SU-DHL-6 (cell line): ENCODE measurements at regions not wholly inside any gene's neighbourhood (a gene's known extent, or its start where the extent isn't known, plus 50 kb on each side); places are given as distances from the start of the nearest gene placed in this dataset.

Experiments
- H2AFZ ChIP-seq: fragments of 200-600 bp; sonication (generic); 2 replicates; pipeline ENCODE4 v1.6.1; 2014; ENCODE audit warnings: low read depth, mild to moderate bottlenecking, moderate library complexity, mixed read lengths, antibody characterized with exemption, low read length; ENCODE audit not compliant: severe bottlenecking
- H3F3A ChIP-seq: fragments of 200-600 bp; shearing (Covaris generic); 2 replicates; pipeline ENCODE4 v1.6.0; 2016; ENCODE audit warnings: antibody characterized with exemption, mild to moderate bottlenecking; ENCODE audit not compliant: insufficient read depth
- H3K27ac ChIP-seq: fragments of 200-600 bp; sonication (generic); 2 replicates; pipeline ENCODE4 v1.5.1; 2016; ENCODE audit warnings: low read depth, mild to moderate bottlenecking, low read length, moderate library complexity, mixed read lengths
- H3K27me3 ChIP-seq: fragments of 200-600 bp; sonication (generic), shearing (Covaris generic); 2 replicates; pipeline ENCODE4 v1.6.0; 2014; ENCODE audit warnings: mild to moderate bottlenecking, low read length
- H3K36me3 ChIP-seq: fragments of 200-600 bp; sonication (generic); 2 replicates; pipeline ENCODE4 v1.6.1; 2014; ENCODE audit warnings: mild to moderate bottlenecking, low read length, mixed read lengths
- H3K4me2 ChIP-seq: fragments of 300-600, 200-600 bp; shearing (Covaris generic), sonication (generic); 2 replicates; pipeline ENCODE4 v1.6.0; 2014; ENCODE audit warnings: low read length, low read depth, mild to moderate bottlenecking; ENCODE audit not compliant: poor library complexity, severe bottlenecking
- H3K4me3 ChIP-seq: fragments of 200-600 bp; sonication (generic); 2 replicates; pipeline ENCODE4 v1.5.1; 2014; ENCODE audit warnings: antibody characterized with exemption, low read length, mild to moderate bottlenecking, mixed read lengths; ENCODE audit not compliant: insufficient read depth, poor library complexity, severe bottlenecking
- H3K79me2 ChIP-seq: fragments of 200-600 bp; sonication (generic); 2 replicates; pipeline ENCODE4 v1.6.1; 2014; ENCODE audit warnings: mild to moderate bottlenecking, low read length, moderate library complexity; ENCODE audit not compliant: insufficient read depth
- H3K9ac ChIP-seq: fragments of 200-600 bp; sonication (generic); 2 replicates; pipeline ENCODE4 v1.7.0; 2014; ENCODE audit warnings: mild to moderate bottlenecking, low read length
- H3K9me2 ChIP-seq: fragments of 200-600 bp; sonication (generic); replicated peaks from 2 replicates; pipeline ENCODE4 v1.6.1; 2014; ENCODE audit warnings: low read length; ENCODE audit not compliant: insufficient read depth
- H3K9me3 ChIP-seq: fragments of 200-600 bp; sonication (generic); 2 replicates; pipeline ENCODE4 v1.6.1; 2014; ENCODE audit warnings: low read length, mixed read lengths; ENCODE audit not compliant: insufficient read depth
- H4K20me1 ChIP-seq: fragments of 200-600 bp; sonication (generic); 2 replicates; pipeline ENCODE4 v1.6.1; 2014; ENCODE audit warnings: low read depth, mild to moderate bottlenecking, antibody characterized with exemption, low read length, moderate library complexity, mixed read lengths
- EZH2phosphoT487 ChIP-seq: fragments of 200-600 bp; sonication (generic), shearing (Covaris generic); conservative IDR thresholded peaks from 2 replicates; pipeline ENCODE4 v1.6.1; 2018; ENCODE audit warnings: mild to moderate bottlenecking, antibody characterized with exemption, low read length, moderate library complexity, mixed read lengths
- TF ChIP-seq, protein P1 (sequence below): fragments of 200-600 bp; sonication (generic); IDR thresholded peaks from one replicate; pipeline ENCODE4 v1.5.1; 2017; ENCODE audit warnings: antibody characterized with exemption, mild to moderate bottlenecking, low read length, moderate library complexity; ENCODE audit not compliant: insufficient read depth, poor library complexity, severe bottlenecking

DNA sequence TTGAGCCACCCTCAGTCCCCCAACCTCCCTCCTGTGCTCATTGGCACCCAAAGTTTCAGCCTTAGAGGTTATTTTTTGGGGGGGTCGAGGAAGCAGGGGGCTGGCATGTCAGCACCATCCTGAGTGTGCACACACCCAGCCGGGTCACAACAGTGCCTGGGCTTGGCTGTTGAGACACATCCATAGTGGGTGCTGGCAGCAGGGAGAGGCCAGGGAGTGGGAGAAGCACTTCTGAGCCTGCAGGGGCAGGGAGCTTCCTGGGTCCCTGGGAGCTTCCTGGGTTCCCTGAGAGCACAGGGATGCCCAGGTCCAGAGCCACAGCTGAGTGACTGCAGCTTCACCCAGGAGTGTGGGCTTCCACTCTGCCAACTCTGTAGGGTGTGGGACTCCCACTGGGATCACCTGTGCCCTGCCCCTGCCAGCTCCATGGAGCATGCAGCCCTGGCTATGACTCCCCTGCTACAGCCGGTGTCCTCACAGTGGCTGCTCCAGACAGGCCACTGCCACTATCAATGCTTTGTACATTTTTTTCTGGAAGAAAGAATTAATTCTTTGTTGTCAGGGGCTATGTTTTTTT is 240.4 kb downstream of the PTGER3 start:
- no peaks in the 10 kb centered on the region for H3K9me2 ChIP-seq
- H3K4me2 ChIP-seq, result no peak overlapping the region
- no peaks in the 10 kb centered on the region for H3K79me2 ChIP-seq
- no peaks in the 10 kb centered on the region for H3F3A ChIP-seq
- H3K9ac ChIP-seq, result no peak overlapping the region
- no peaks in the 10 kb centered on the region for H3K36me3 ChIP-seq
- H3K27me3 ChIP-seq, result no peaks in the 10 kb centered on the region
- no peak overlapping the region for H3K4me3 ChIP-seq
- H4K20me1 ChIP-seq, result no peaks in the 10 kb centered on the region
- H3K9me3 ChIP-seq, result no peaks in the 10 kb centered on the region
- no peak overlapping the region for H2AFZ ChIP-seq
- TF ChIP-seq, protein P1, sequence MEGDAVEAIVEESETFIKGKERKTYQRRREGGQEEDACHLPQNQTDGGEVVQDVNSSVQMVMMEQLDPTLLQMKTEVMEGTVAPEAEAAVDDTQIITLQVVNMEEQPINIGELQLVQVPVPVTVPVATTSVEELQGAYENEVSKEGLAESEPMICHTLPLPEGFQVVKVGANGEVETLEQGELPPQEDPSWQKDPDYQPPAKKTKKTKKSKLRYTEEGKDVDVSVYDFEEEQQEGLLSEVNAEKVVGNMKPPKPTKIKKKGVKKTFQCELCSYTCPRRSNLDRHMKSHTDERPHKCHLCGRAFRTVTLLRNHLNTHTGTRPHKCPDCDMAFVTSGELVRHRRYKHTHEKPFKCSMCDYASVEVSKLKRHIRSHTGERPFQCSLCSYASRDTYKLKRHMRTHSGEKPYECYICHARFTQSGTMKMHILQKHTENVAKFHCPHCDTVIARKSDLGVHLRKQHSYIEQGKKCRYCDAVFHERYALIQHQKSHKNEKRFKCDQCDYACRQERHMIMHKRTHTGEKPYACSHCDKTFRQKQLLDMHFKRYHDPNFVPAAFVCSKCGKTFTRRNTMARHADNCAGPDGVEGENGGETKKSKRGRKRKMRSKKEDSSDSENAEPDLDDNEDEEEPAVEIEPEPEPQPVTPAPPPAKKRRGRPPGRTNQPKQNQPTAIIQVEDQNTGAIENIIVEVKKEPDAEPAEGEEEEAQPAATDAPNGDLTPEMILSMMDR, result no peak
- TF ChIP-seq EZH2phosphoT487, result no peak
- no peak overlapping the region for H3K27ac ChIP-seq

DNA sequence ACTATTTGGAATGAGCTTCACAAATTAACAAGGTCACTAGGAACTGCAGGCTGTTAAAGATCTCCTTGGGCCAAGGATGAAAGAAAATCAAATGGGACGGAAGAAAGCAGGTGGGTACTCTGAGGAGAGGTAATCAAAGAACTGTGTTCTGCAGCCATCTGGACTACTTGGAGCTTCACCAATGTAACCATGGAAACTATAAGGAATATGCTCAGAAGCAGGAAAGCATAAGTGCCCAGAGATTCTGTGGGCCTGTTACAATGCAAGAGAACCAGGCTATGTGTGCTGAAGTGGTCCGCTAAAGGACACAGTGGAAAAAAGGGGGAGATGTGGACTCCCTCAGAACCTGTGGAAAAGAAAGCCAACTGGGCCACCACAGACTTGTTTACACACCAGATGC is 238.5 kb downstream of the PTGER3 start:
- no peaks in the 10 kb centered on the region for H3K9me3 ChIP-seq
- no peak overlapping the region for H3K4me3 ChIP-seq
- no peaks in the 10 kb centered on the region for H3F3A ChIP-seq
- H3K36me3 ChIP-seq, result no peaks in the 10 kb centered on the region
- no peak overlapping the region for H3K9ac ChIP-seq
- H4K20me1 ChIP-seq, result no peaks in the 10 kb centered on the region
- no peaks in the 10 kb centered on the region for H3K27me3 ChIP-seq
- no peak overlapping the region for H2AFZ ChIP-seq
- no peak overlapping the region for H3K27ac ChIP-seq
- no peaks in the 10 kb centered on the region for H3K79me2 ChIP-seq
- H3K4me2 ChIP-seq, result no peak overlapping the region
- no peaks in the 10 kb centered on the region for H3K9me2 ChIP-seq
- no peak for TF ChIP-seq EZH2phosphoT487
- TF ChIP-seq, protein P1, result no peak

DNA sequence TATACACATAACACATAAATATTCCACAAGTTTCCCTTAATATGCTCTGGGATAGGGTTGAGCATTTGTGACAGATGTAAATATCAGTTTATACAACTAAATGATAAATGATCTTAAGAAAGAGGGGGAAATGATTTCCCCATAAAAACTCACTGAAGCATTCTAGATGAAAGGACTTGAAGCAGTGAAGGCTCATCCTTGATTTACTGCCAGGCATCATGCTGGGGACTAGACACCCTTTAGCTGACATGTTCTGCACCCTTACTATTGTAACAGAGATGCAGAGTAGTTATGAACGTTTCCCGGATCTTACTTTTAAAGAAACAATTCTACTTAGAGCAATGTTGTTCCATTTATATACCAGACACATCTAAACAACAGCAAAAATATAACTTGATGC is 235.8 kb downstream of the PTGER3 start:
- Histone ChIP-seq H3K27ac (no peak overlapping the region), H3K4me3 (no peak overlapping the region), H3K9me2 (no peaks in the 10 kb centered on the region), H3K27me3 (no peaks in the 10 kb centered on the region), H4K20me1 (no peaks in the 10 kb centered on the region), H3K9ac (no peak overlapping the region), H3K9me3 (no peaks in the 10 kb centered on the region), H2AFZ (no peak overlapping the region), H3K4me2 (no peak overlapping the region), H3K79me2 (no peaks in the 10 kb centered on the region), H3F3A (no peaks in the 10 kb centered on the region), H3K36me3 (no peaks in the 10 kb centered on the region)
- TF ChIP-seq, protein P1, result no peak
- no peak for TF ChIP-seq EZH2phosphoT487
